GM23338 (cell line): ENCODE measurements at regions not wholly inside any gene's neighbourhood (a gene's known extent, or its start where the extent isn't known, plus 50 kb on each side); places are given as distances from the start of the nearest gene placed in this dataset.

Experiments
- ATAC-seq: fragments of 200-7000 bp; cut with Tn5 transposase; 3 replicates; pipeline ENCODE4 v1.9.1; 2020
- DNase-seq: peaks from one replicate; pipeline ENCODE4 v3.0.0-alpha.2; 2015; ENCODE audit warnings: low spot score
- H2AFZ ChIP-seq: fragments of 200-600 bp; sonication (generic); 2 replicates; pipeline ENCODE4 v1.8.0; 2016; ENCODE audit warnings: antibody characterized with exemption, mild to moderate bottlenecking, moderate library complexity
- H3F3A ChIP-seq: fragments of 200-600 bp; sonication (generic); replicated peaks from 2 replicates; pipeline ENCODE4 v1.8.0; 2017; ENCODE audit warnings: antibody characterized with exemption, mixed run types, low read depth
- H3K27ac ChIP-seq: fragments of 200-600 bp; sonication (generic); 2 replicates; pipeline ENCODE4 v1.6.1; 2016; ENCODE audit warnings: low read depth
- H3K27me3 ChIP-seq: fragments of 200-600 bp; sonication (generic); 2 replicates; pipeline ENCODE4 v1.8.0; 2016; ENCODE audit warnings: mild to moderate bottlenecking, mixed run types, moderate library complexity; ENCODE audit not compliant: insufficient read depth
- H3K36me3 ChIP-seq: fragments of 200-600 bp; sonication (generic); 2 replicates; pipeline ENCODE4 v1.8.0; 2016; ENCODE audit warnings: mild to moderate bottlenecking; ENCODE audit not compliant: insufficient read depth
- H3K4me1 ChIP-seq: fragments of 200-600 bp; sonication (generic); 2 replicates; pipeline ENCODE4 v1.8.0; 2016; ENCODE audit warnings: mild to moderate bottlenecking, moderate library complexity; ENCODE audit not compliant: insufficient read depth
- H3K4me2 ChIP-seq: fragments of 200-600 bp; sonication (generic); 2 replicates; pipeline ENCODE4 v1.7.1; 2017; ENCODE audit warnings: mixed run types
- H3K4me3 ChIP-seq: fragments of 200-600 bp; sonication (generic); 2 replicates; pipeline ENCODE4 v1.6.1; 2016; ENCODE audit warnings: mixed run types
- H3K79me2 ChIP-seq: fragments of 200-600 bp; sonication (generic); replicated peaks from 2 replicates; pipeline ENCODE4 v1.8.0; 2017; ENCODE audit warnings: mild to moderate bottlenecking; ENCODE audit not compliant: insufficient read depth
- H3K9me2 ChIP-seq: fragments of 200-600 bp; sonication (generic); 2 replicates; pipeline ENCODE4 v1.8.0; 2017; ENCODE audit not compliant: insufficient read depth
- H4K20me1 ChIP-seq: fragments of 200-600 bp; sonication (generic); replicated peaks from 2 replicates; pipeline ENCODE4 v1.8.0; 2017; ENCODE audit warnings: mild to moderate bottlenecking; ENCODE audit not compliant: insufficient read depth
- H3K27ac Mint-ChIP-seq: 2 replicates; pipeline ENCODE4 v1.8.0; 2020; ENCODE audit warnings: inconsistent platforms, mild to moderate bottlenecking, moderate library complexity, mixed read lengths
- H3K27me3 Mint-ChIP-seq: 3 replicates; pipeline ENCODE4 v1.8.0; 2022; ENCODE audit warnings: low read depth, mild to moderate bottlenecking, moderate library complexity, mixed read lengths, inconsistent platforms; ENCODE audit not compliant: insufficient read depth, poor library complexity
- H3K36me3 Mint-ChIP-seq: 3 replicates; pipeline ENCODE4 v1.8.0; 2021; ENCODE audit warnings: low read depth, mild to moderate bottlenecking, inconsistent platforms, moderate library complexity, mixed read lengths
- H3K4me1 Mint-ChIP-seq: 3 replicates; pipeline ENCODE4 v1.8.0; 2020; ENCODE audit warnings: mild to moderate bottlenecking, inconsistent platforms, mixed read lengths
- H3K4me3 Mint-ChIP-seq: 3 replicates; pipeline ENCODE4 v1.8.0; 2021; ENCODE audit warnings: moderate library complexity, mild to moderate bottlenecking, inconsistent platforms, mixed read lengths
- H3K9me3 Mint-ChIP-seq: 3 replicates; pipeline ENCODE4 v1.8.0; 2020; ENCODE audit warnings: moderate library complexity, mild to moderate bottlenecking, inconsistent platforms, mixed read lengths
- CREB1 ChIP-seq: fragments of 250-450 bp; sonication (Bioruptor Pico); IDR thresholded peaks from 2 replicates; pipeline ENCODE4 v1.5.0; 2020; ENCODE audit warnings: low read depth, mild to moderate bottlenecking, moderate library complexity
- CTCF ChIP-seq, 2 experiments: fragments of 200-600 bp in 1 of 2; sonication (generic) in 1 of 2; conservative IDR thresholded peaks; 2 replicates each; pipeline versions ENCODE4 v1.5.1 to v1.6.1; 2016 to 2017; ENCODE audit warnings: antibody characterized with exemption in 2 of 2, low read depth in 2 of 2, mild to moderate bottlenecking in 2 of 2, moderate library complexity in 1 of 2
- JUNB ChIP-seq: IDR thresholded peaks from one replicate; pipeline ENCODE4 v1.6.1; 2016; ENCODE audit warnings: antibody characterized with exemption; ENCODE audit not compliant: unreplicated experiment
- NANOG ChIP-seq: IDR thresholded peaks from 2 replicates; pipeline ENCODE4 v1.6.1; 2016; ENCODE audit warnings: antibody characterized with exemption, borderline replicate concordance
- POLR2AphosphoS5 ChIP-seq: IDR thresholded peaks from 2 replicates; pipeline ENCODE4 v1.6.1; 2016; ENCODE audit warnings: antibody characterized with exemption, low read depth
- REST ChIP-seq: IDR thresholded peaks from one replicate; pipeline ENCODE4 v1.6.1; 2018; ENCODE audit warnings: antibody characterized with exemption; ENCODE audit not compliant: unreplicated experiment
- STAT1 ChIP-seq: IDR thresholded peaks from one replicate; pipeline ENCODE4 v1.6.1; 2016; ENCODE audit warnings: antibody characterized with exemption; ENCODE audit not compliant: unreplicated experiment
- ZNF331 ChIP-seq: fragments of 250-450 bp; sonication (Bioruptor Pico); IDR thresholded peaks from 2 replicates; pipeline ENCODE4 v1.5.0; 2020; ENCODE audit warnings: low read depth, mild to moderate bottlenecking, moderate library complexity
- ZNF462 ChIP-seq: fragments of 250-450 bp; sonication (Bioruptor Pico); IDR thresholded peaks from 2 replicates; pipeline ENCODE4 v1.5.0; 2020; ENCODE audit warnings: mild to moderate bottlenecking, moderate library complexity

- TF ChIP-seq ZNF462, result no peak
- TF ChIP-seq ZNF331 (CRISPR knock-in tag), result no peak
Measured at GRCh38 chr5:161051920-161052500, 200.0 kb upstream of the ATP10B start (continued).

- no peaks in the 10 kb centered on the region for H3K4me1 ChIP-seq
- no peaks in the 10 kb centered on the region for H3K9me3 Mint-ChIP-seq
- no peak for TF ChIP-seq CREB1 (CRISPR knock-in tag)
- TF ChIP-seq JUNB, result no peak
- TF ChIP-seq NANOG, result no peak
- no peak for TF ChIP-seq CTCF (conservative IDR thresholded peaks at IDR 0.05; ENCODE audit: low read depth in 2 of 2)
- no peak for TF ChIP-seq STAT1
- TF ChIP-seq REST, result no peak
- no peak for TF ChIP-seq POLR2AphosphoS5
- no peaks in the 10 kb centered on the region for H4K20me1 ChIP-seq
- no peak overlapping the region for H3K27ac Mint-ChIP-seq
- no peaks in the 10 kb centered on the region for H3K79me2 ChIP-seq
- H2AFZ ChIP-seq, result no peak overlapping the region
- no peak overlapping the region for H3K4me2 ChIP-seq
- ATAC-seq (no peak), DNase-seq (no peak)
- H3K27me3 ChIP-seq, result no peaks in the 10 kb centered on the region
- H3F3A ChIP-seq, result no peaks in the 10 kb centered on the region
- H3K36me3 Mint-ChIP-seq, result no peaks in the 10 kb centered on the region
- peaks cover 2% of the 10 kb centered on the region for H3K27me3 Mint-ChIP-seq
- no peak overlapping the region for H3K4me3 ChIP-seq
- H3K9me2 ChIP-seq, result no peaks in the 10 kb centered on the region
- H3K36me3 ChIP-seq, result no peaks in the 10 kb centered on the region
- H3K27ac ChIP-seq, result no peak overlapping the region
- no peaks in the 10 kb centered on the region for H3K4me1 Mint-ChIP-seq
- no peak overlapping the region for H3K4me3 Mint-ChIP-seq
Measured at GRCh38 chr5:161047024-161047423, 195.0 kb upstream of the ATP10B start.
